Fibroblast of the aortic adventitia (primary cell): ENCODE measurements at regions not wholly inside any gene's neighbourhood (a gene's known extent, or its start where the extent isn't known, plus 50 kb on each side); places are given as distances from the start of the nearest gene placed in this dataset.

Experiments used
- DNase-seq: peaks from one replicate; pipeline ENCODE4 v3.0.0-alpha.2; 2010; ENCODE audit warnings: low read depth
- H3K4me3 ChIP-seq: 2 replicates; pipeline ENCODE4 v1.5.1; 2011; ENCODE audit warnings: low read depth, mild to moderate bottlenecking, control low read depth, low read length, moderate library complexity
- TF ChIP-seq, protein P1 (sequence below): IDR thresholded peaks from 2 replicates; pipeline ENCODE4 v1.5.1; 2011; ENCODE audit warnings: mild to moderate bottlenecking, low read length, control low read depth, inconsistent platforms; ENCODE audit not compliant: insufficient read depth

DNA sequence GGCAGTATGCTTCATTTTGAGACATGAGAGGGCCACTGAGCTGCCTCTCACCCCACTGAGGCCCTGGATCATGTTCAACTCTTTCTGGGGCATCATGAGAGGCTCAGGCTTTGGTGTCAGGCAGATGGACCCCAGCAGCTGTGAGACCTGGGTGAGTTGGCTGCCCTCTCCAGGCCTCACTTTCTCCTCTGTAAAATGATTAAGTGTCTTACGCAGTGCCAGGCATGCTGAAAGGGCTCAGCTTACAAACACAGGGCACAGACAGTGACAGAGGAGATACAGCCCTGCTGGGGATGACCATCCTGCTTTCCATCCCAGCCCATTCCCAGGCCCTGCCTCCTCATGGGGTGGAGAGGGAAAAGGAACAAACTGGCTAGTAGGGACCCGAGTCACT lies 387.4 kb downstream of the MATN1 start:
- H3K4me3 ChIP-seq: no peak overlapping the region
- DNase-seq: no peak
- TF ChIP-seq, protein P1, sequence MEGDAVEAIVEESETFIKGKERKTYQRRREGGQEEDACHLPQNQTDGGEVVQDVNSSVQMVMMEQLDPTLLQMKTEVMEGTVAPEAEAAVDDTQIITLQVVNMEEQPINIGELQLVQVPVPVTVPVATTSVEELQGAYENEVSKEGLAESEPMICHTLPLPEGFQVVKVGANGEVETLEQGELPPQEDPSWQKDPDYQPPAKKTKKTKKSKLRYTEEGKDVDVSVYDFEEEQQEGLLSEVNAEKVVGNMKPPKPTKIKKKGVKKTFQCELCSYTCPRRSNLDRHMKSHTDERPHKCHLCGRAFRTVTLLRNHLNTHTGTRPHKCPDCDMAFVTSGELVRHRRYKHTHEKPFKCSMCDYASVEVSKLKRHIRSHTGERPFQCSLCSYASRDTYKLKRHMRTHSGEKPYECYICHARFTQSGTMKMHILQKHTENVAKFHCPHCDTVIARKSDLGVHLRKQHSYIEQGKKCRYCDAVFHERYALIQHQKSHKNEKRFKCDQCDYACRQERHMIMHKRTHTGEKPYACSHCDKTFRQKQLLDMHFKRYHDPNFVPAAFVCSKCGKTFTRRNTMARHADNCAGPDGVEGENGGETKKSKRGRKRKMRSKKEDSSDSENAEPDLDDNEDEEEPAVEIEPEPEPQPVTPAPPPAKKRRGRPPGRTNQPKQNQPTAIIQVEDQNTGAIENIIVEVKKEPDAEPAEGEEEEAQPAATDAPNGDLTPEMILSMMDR: no peak

DNA sequence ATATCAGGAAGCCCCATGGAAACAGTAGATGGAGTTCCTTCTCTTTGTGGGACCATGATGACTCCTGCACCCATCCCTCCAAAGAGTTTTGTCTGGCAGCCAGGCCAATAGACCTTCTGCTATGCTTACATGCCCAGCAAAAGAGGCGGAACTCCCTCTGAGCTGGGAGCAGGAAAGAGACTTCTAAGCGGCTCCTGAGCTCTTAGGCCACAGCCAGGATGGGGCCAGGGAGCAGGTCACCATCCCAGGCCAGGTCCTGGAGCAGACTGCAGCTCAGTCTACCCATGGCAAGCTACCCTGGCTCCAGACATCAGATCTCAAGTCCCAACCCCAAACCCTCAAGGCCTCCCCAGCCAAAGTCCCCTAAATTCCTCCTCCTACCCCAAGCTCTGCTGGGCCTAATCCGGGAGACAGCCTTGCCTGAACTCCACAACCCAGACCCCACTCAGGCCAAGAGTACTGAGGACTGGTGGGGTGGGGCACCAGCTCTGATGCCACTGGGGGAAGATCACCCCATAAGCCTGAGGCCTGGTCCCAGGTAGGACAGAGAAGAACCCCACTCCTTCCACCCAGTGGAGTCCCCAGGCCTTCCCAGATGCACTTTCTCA lies 387.9 kb downstream of the MATN1 start:
- no peak overlapping the region for H3K4me3 ChIP-seq
- TF ChIP-seq, protein P1: no peak
- no peak for DNase-seq

DNA sequence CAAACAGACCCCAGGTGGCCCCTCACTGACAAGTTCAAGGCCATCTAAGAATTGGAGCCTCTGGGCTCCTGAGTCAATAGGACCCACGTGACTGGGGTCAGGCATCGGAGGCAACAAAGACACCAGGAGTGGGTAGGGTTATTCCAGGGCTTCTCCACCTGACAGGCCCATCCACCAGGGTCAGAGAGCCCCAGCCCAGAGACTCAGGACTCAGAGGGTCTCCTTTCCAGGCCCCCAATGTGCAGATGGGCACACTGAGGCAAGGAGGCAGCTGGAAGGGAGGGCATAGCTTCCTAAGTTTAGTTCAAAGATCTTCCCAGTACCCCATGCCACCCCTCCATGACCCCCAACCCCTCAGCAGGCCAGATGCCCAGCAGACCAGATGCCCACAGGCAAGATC lies 388.6 kb downstream of the MATN1 start:
- TF ChIP-seq, protein P1: no peak
- H3K4me3 ChIP-seq: no peak overlapping the region
- DNase-seq: no peak

- H3K4me3 ChIP-seq: no peak overlapping the region
- no peak for DNase-seq
- TF ChIP-seq, protein P1: no peak
Observed at GRCh38 chr1:30332116-30333094, 391.0 kb downstream of the MATN1 start.

- H3K4me3 ChIP-seq: no peak overlapping the region
- no peak for DNase-seq
- TF ChIP-seq, protein P1: no peak
Observed at GRCh38 chr1:30331415-30332065, 391.8 kb downstream of the MATN1 start.

DNA sequence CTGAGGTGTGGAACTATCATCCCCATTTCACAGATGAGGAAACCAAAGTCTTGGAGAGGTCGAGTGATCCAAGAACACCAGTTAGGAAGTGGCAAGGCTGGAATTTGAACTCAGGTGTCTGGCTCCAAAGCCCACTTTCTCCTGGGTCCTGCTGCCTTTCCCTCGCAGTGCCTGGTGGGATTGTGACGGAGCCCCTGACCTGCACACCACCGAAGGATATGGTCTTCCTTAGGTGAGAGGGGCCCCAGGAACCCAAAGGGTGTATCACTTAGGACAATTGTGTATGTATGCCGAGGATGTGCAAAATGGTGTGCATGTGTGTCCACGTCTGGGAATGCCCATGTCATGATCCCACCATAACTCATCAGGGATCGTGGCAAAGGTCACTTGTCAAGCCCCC lies 392.7 kb downstream of the MATN1 start:
- no peak for DNase-seq
- H3K4me3 ChIP-seq: no peak overlapping the region
- TF ChIP-seq, protein P1: no peak
